ENCODE measurements at regions not wholly inside any gene's neighbourhood (a gene's known extent, or its start where the extent isn't known, plus 50 kb on each side); places are given as distances from the start of the nearest gene placed in this dataset.

GRCh38 chr5:56349461-56349860 lies 116.3 kb upstream of the ANKRD55 start:
- H3K36me3 ChIP-seq (ENCODE audit: insufficient read depth, low read length): no peaks in the 10 kb centered on the region
- H4K20me1 ChIP-seq (ENCODE audit: insufficient read depth, low read length, poor library complexity, severe bottlenecking): no peaks in the 10 kb centered on the region
- no peaks in the 10 kb centered on the region for H3K4me1 ChIP-seq (ENCODE audit: insufficient read depth, low read length, poor library complexity, severe bottlenecking)
- no peak overlapping the region for H2AFZ ChIP-seq (ENCODE audit: low read length)
- no peak overlapping the region for H3K4me2 ChIP-seq (ENCODE audit: low read depth, low read length, poor library complexity, severe bottlenecking)
- no peaks in the 10 kb centered on the region for H3K9me2 ChIP-seq (replicated peaks; ENCODE audit: low read depth, low read length)
- no peaks in the 10 kb centered on the region for H3K9me3 ChIP-seq (ENCODE audit: insufficient read depth, low read depth, low read length)
- no peaks in the 10 kb centered on the region for H3K79me2 ChIP-seq (ENCODE audit: insufficient read depth, low read length)
- H3K27me3 ChIP-seq (ENCODE audit: insufficient read depth, low read length, poor library complexity, severe bottlenecking): no peaks in the 10 kb centered on the region
- H3K9ac ChIP-seq (ENCODE audit: low read depth, low read length, poor library complexity, severe bottlenecking): no peak overlapping the region
- no peak overlapping the region for H3K4me3 ChIP-seq (ENCODE audit: low read length, poor library complexity, severe bottlenecking)
- H3F3A ChIP-seq (ENCODE audit: low read depth): no peaks in the 10 kb centered on the region
- no peak for TF ChIP-seq CTCF (conservative IDR thresholded peaks at IDR 0.05; ENCODE audit: low read length)
- no peak for TF ChIP-seq EZH2phosphoT487 (IDR thresholded peaks at IDR 0.05; ENCODE audit: borderline replicate concordance)

- Histone ChIP-seq H3K27me3 (ENCODE audit: insufficient read depth, low read length, poor library complexity, severe bottlenecking) (no peaks in the 10 kb centered on the region), H4K20me1 (ENCODE audit: insufficient read depth, low read length, poor library complexity, severe bottlenecking) (no peaks in the 10 kb centered on the region), H3K4me1 (ENCODE audit: insufficient read depth, low read length, poor library complexity, severe bottlenecking) (no peaks in the 10 kb centered on the region), H2AFZ (ENCODE audit: low read length) (no peak overlapping the region), H3K4me3 (ENCODE audit: low read length, poor library complexity, severe bottlenecking) (no peak overlapping the region), H3K4me2 (ENCODE audit: low read depth, low read length, poor library complexity, severe bottlenecking) (no peak overlapping the region), H3K79me2 (ENCODE audit: insufficient read depth, low read length) (no peaks in the 10 kb centered on the region), H3K9ac (ENCODE audit: low read depth, low read length, poor library complexity, severe bottlenecking) (no peak overlapping the region), H3F3A (ENCODE audit: low read depth) (no peaks in the 10 kb centered on the region), H3K9me3 (ENCODE audit: insufficient read depth, low read depth, low read length) (no peaks in the 10 kb centered on the region), H3K36me3 (ENCODE audit: insufficient read depth, low read length) (no peaks in the 10 kb centered on the region), H3K9me2 (replicated peaks; ENCODE audit: low read depth, low read length) (no peaks in the 10 kb centered on the region)
- no peak for TF ChIP-seq EZH2phosphoT487 (IDR thresholded peaks at IDR 0.05; ENCODE audit: borderline replicate concordance)
- TF ChIP-seq CTCF (conservative IDR thresholded peaks at IDR 0.05; ENCODE audit: low read length): no peak
Measured at GRCh38 chr5:56346741-56347535, 113.8 kb upstream of the ANKRD55 start.

- Histone ChIP-seq H3K27me3 (ENCODE audit: insufficient read depth, low read length, poor library complexity, severe bottlenecking) (no peaks in the 10 kb centered on the region), H4K20me1 (ENCODE audit: insufficient read depth, low read length, poor library complexity, severe bottlenecking) (no peaks in the 10 kb centered on the region), H3K36me3 (ENCODE audit: insufficient read depth, low read length) (no peaks in the 10 kb centered on the region), H2AFZ (ENCODE audit: low read length) (no peak overlapping the region), H3K4me1 (ENCODE audit: insufficient read depth, low read length, poor library complexity, severe bottlenecking) (no peaks in the 10 kb centered on the region), H3K9ac (ENCODE audit: low read depth, low read length, poor library complexity, severe bottlenecking) (no peak overlapping the region), H3K4me2 (ENCODE audit: low read depth, low read length, poor library complexity, severe bottlenecking) (no peak overlapping the region), H3K9me3 (ENCODE audit: insufficient read depth, low read depth, low read length) (no peaks in the 10 kb centered on the region), H3K4me3 (ENCODE audit: low read length, poor library complexity, severe bottlenecking) (no peak overlapping the region), H3K79me2 (ENCODE audit: insufficient read depth, low read length) (no peaks in the 10 kb centered on the region), H3F3A (ENCODE audit: low read depth) (no peaks in the 10 kb centered on the region), H3K9me2 (replicated peaks; ENCODE audit: low read depth, low read length) (no peaks in the 10 kb centered on the region)
- TF ChIP-seq CTCF (conservative IDR thresholded peaks at IDR 0.05; ENCODE audit: low read length) (no peak), EZH2phosphoT487 (IDR thresholded peaks at IDR 0.05; ENCODE audit: borderline replicate concordance) (no peak)
Measured at GRCh38 chr5:56346044-56346710, 113.0 kb upstream of the ANKRD55 start.

Data from Loucy (cell line).